GM23338 (cell line): ENCODE measurements at regions not wholly inside any gene's neighbourhood (a gene's known extent, or its start where the extent isn't known, plus 50 kb on each side); places are given as distances from the start of the nearest gene placed in this dataset.

ENCODE experiments used
- ATAC-seq: fragments of 200-7000 bp; cut with Tn5 transposase; 3 replicates; pipeline ENCODE4 v1.9.1; 2020
- DNase-seq: peaks from one replicate; pipeline ENCODE4 v3.0.0-alpha.2; 2015; ENCODE audit warnings: low spot score
- H2AFZ ChIP-seq: fragments of 200-600 bp; sonication (generic); 2 replicates; pipeline ENCODE4 v1.8.0; 2016; ENCODE audit warnings: antibody characterized with exemption, mild to moderate bottlenecking, moderate library complexity
- H3F3A ChIP-seq: fragments of 200-600 bp; sonication (generic); replicated peaks from 2 replicates; pipeline ENCODE4 v1.8.0; 2017; ENCODE audit warnings: antibody characterized with exemption, mixed run types, low read depth
- H3K27ac ChIP-seq: fragments of 200-600 bp; sonication (generic); 2 replicates; pipeline ENCODE4 v1.6.1; 2016; ENCODE audit warnings: low read depth
- H3K27me3 ChIP-seq: fragments of 200-600 bp; sonication (generic); 2 replicates; pipeline ENCODE4 v1.8.0; 2016; ENCODE audit warnings: mild to moderate bottlenecking, mixed run types, moderate library complexity; ENCODE audit not compliant: insufficient read depth
- H3K36me3 ChIP-seq: fragments of 200-600 bp; sonication (generic); 2 replicates; pipeline ENCODE4 v1.8.0; 2016; ENCODE audit warnings: mild to moderate bottlenecking; ENCODE audit not compliant: insufficient read depth
- H3K4me1 ChIP-seq: fragments of 200-600 bp; sonication (generic); 2 replicates; pipeline ENCODE4 v1.8.0; 2016; ENCODE audit warnings: mild to moderate bottlenecking, moderate library complexity; ENCODE audit not compliant: insufficient read depth
- H3K4me2 ChIP-seq: fragments of 200-600 bp; sonication (generic); 2 replicates; pipeline ENCODE4 v1.7.1; 2017; ENCODE audit warnings: mixed run types
- H3K4me3 ChIP-seq: fragments of 200-600 bp; sonication (generic); 2 replicates; pipeline ENCODE4 v1.6.1; 2016; ENCODE audit warnings: mixed run types
- H3K79me2 ChIP-seq: fragments of 200-600 bp; sonication (generic); replicated peaks from 2 replicates; pipeline ENCODE4 v1.8.0; 2017; ENCODE audit warnings: mild to moderate bottlenecking; ENCODE audit not compliant: insufficient read depth
- H3K9me2 ChIP-seq: fragments of 200-600 bp; sonication (generic); 2 replicates; pipeline ENCODE4 v1.8.0; 2017; ENCODE audit not compliant: insufficient read depth
- H4K20me1 ChIP-seq: fragments of 200-600 bp; sonication (generic); replicated peaks from 2 replicates; pipeline ENCODE4 v1.8.0; 2017; ENCODE audit warnings: mild to moderate bottlenecking; ENCODE audit not compliant: insufficient read depth
- H3K27ac Mint-ChIP-seq: 2 replicates; pipeline ENCODE4 v1.8.0; 2020; ENCODE audit warnings: inconsistent platforms, mild to moderate bottlenecking, moderate library complexity, mixed read lengths
- H3K27me3 Mint-ChIP-seq: 3 replicates; pipeline ENCODE4 v1.8.0; 2022; ENCODE audit warnings: low read depth, mild to moderate bottlenecking, moderate library complexity, mixed read lengths, inconsistent platforms; ENCODE audit not compliant: insufficient read depth, poor library complexity
- H3K36me3 Mint-ChIP-seq: 3 replicates; pipeline ENCODE4 v1.8.0; 2021; ENCODE audit warnings: low read depth, mild to moderate bottlenecking, inconsistent platforms, moderate library complexity, mixed read lengths
- H3K4me1 Mint-ChIP-seq: 3 replicates; pipeline ENCODE4 v1.8.0; 2020; ENCODE audit warnings: mild to moderate bottlenecking, inconsistent platforms, mixed read lengths
- H3K4me3 Mint-ChIP-seq: 3 replicates; pipeline ENCODE4 v1.8.0; 2021; ENCODE audit warnings: moderate library complexity, mild to moderate bottlenecking, inconsistent platforms, mixed read lengths
- H3K9me3 Mint-ChIP-seq: 3 replicates; pipeline ENCODE4 v1.8.0; 2020; ENCODE audit warnings: moderate library complexity, mild to moderate bottlenecking, inconsistent platforms, mixed read lengths
- CREB1 ChIP-seq: fragments of 250-450 bp; sonication (Bioruptor Pico); IDR thresholded peaks from 2 replicates; pipeline ENCODE4 v1.5.0; 2020; ENCODE audit warnings: low read depth, mild to moderate bottlenecking, moderate library complexity
- CTCF ChIP-seq, 2 experiments: fragments of 200-600 bp in 1 of 2; sonication (generic) in 1 of 2; conservative IDR thresholded peaks; 2 replicates each; pipeline versions ENCODE4 v1.5.1 to v1.6.1; 2016 to 2017; ENCODE audit warnings: antibody characterized with exemption in 2 of 2, low read depth in 2 of 2, mild to moderate bottlenecking in 2 of 2, moderate library complexity in 1 of 2
- EZH2 ChIP-seq: fragments of 200-600 bp; sonication (generic); IDR thresholded peaks from one replicate; pipeline ENCODE4 v1.8.0; 2017; ENCODE audit warnings: antibody characterized with exemption, mild to moderate bottlenecking, low read depth; ENCODE audit not compliant: unreplicated experiment
- EZH2phosphoT487 ChIP-seq: fragments of 200-600 bp; sonication (generic); IDR thresholded peaks from one replicate; pipeline ENCODE4 v1.8.1; 2018; ENCODE audit warnings: antibody characterized with exemption; ENCODE audit not compliant: unreplicated experiment
- JUNB ChIP-seq: IDR thresholded peaks from one replicate; pipeline ENCODE4 v1.6.1; 2016; ENCODE audit warnings: antibody characterized with exemption; ENCODE audit not compliant: unreplicated experiment
- POLR2AphosphoS5 ChIP-seq: IDR thresholded peaks from 2 replicates; pipeline ENCODE4 v1.6.1; 2016; ENCODE audit warnings: antibody characterized with exemption, low read depth
- REST ChIP-seq: IDR thresholded peaks from one replicate; pipeline ENCODE4 v1.6.1; 2018; ENCODE audit warnings: antibody characterized with exemption; ENCODE audit not compliant: unreplicated experiment
- STAT1 ChIP-seq: IDR thresholded peaks from one replicate; pipeline ENCODE4 v1.6.1; 2016; ENCODE audit warnings: antibody characterized with exemption; ENCODE audit not compliant: unreplicated experiment
- ZNF331 ChIP-seq: fragments of 250-450 bp; sonication (Bioruptor Pico); IDR thresholded peaks from 2 replicates; pipeline ENCODE4 v1.5.0; 2020; ENCODE audit warnings: low read depth, mild to moderate bottlenecking, moderate library complexity
- TF ChIP-seq, protein P1 (sequence below): IDR thresholded peaks from 2 replicates; pipeline ENCODE4 v1.6.1; 2016; ENCODE audit warnings: antibody characterized with exemption

- Mint-ChIP-seq H3K4me1 (no peaks in the 10 kb centered on the region), H3K27ac (no peak overlapping the region), H3K36me3 (no peaks in the 10 kb centered on the region), H3K9me3 (no peaks in the 10 kb centered on the region), H3K27me3 (no peaks in the 10 kb centered on the region), H3K4me3 (no peak overlapping the region)
- no peak for TF ChIP-seq CREB1
- TF ChIP-seq CTCF (conservative IDR thresholded peaks at IDR 0.05; ENCODE audit: low read depth in 2 of 2): no peak
- Histone ChIP-seq H3K4me1 (no peaks in the 10 kb centered on the region), H3K4me3 (no peak overlapping the region), H3K36me3 (no peaks in the 10 kb centered on the region), H3K4me2 (no peak overlapping the region), H3K9me2 (0 out of 2 replicates have a peak, but pooled peaks cover 4% of the 10 kb centered on the region), H4K20me1 (no peaks in the 10 kb centered on the region), H3K27me3 (no peaks in the 10 kb centered on the region), H2AFZ (no peak overlapping the region; the same call in 1 of the 2 replicates), H3F3A (no peaks in the 10 kb centered on the region), H3K79me2 (no peaks in the 10 kb centered on the region), H3K27ac (no peak overlapping the region)
- no peak for DNase-seq
- ATAC-seq: no peak
Measured at GRCh38 chr4:158384414-158384813, 137.3 kb upstream of the RXFP1 start.

DNA sequence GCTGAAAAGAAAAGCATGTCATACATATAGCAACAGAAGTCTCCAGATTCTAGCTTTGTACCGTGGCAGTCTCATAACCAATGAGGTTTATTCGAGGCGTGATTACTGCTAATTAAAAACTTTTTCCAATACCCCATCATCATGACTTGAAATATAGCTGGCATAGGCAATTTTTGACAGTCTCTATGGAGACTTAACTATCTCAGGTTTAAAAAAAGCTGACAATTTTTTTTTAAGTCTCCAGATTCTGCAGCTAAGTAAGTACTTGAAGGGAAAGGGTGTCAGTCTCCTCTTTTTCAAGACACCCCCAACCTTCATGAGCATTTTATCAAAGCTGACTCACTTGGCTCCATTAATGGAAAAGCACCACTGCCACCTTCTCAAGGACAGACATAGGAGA is 126.3 kb upstream of the RXFP1 start:
- H3K27me3 ChIP-seq: no peaks in the 10 kb centered on the region
- ATAC-seq: no peak
- no peaks in the 10 kb centered on the region for H3K36me3 Mint-ChIP-seq
- H3K4me3 ChIP-seq: no peak overlapping the region
- H4K20me1 ChIP-seq: no peaks in the 10 kb centered on the region
- no peaks in the 10 kb centered on the region for H3K4me1 Mint-ChIP-seq
- H3F3A ChIP-seq: no peaks in the 10 kb centered on the region
- no peak overlapping the region for H3K4me3 Mint-ChIP-seq
- H3K9me2 ChIP-seq: peaks cover 4% of the 10 kb centered on the region; the same call in 1 of the 2 replicates
- no peak overlapping the region for H3K27ac ChIP-seq
- no peaks in the 10 kb centered on the region for H3K9me3 Mint-ChIP-seq
- H3K4me2 ChIP-seq: no peak overlapping the region
- H2AFZ ChIP-seq: no peak overlapping the region
- no peaks in the 10 kb centered on the region for H3K27me3 Mint-ChIP-seq
- no peaks in the 10 kb centered on the region for H3K79me2 ChIP-seq
- H3K36me3 ChIP-seq: no peaks in the 10 kb centered on the region
- no peak overlapping the region for H3K27ac Mint-ChIP-seq
- H3K4me1 ChIP-seq: no peaks in the 10 kb centered on the region
- DNase-seq: no peak
- TF ChIP-seq JUNB: no peak
- no peak for TF ChIP-seq ZNF331 (CRISPR knock-in tag)
- TF ChIP-seq POLR2AphosphoS5: no peak
- no peak for TF ChIP-seq EZH2phosphoT487
- no peak for TF ChIP-seq STAT1
- TF ChIP-seq REST: no peak
- no peak for TF ChIP-seq EZH2
- TF ChIP-seq, protein P1, sequence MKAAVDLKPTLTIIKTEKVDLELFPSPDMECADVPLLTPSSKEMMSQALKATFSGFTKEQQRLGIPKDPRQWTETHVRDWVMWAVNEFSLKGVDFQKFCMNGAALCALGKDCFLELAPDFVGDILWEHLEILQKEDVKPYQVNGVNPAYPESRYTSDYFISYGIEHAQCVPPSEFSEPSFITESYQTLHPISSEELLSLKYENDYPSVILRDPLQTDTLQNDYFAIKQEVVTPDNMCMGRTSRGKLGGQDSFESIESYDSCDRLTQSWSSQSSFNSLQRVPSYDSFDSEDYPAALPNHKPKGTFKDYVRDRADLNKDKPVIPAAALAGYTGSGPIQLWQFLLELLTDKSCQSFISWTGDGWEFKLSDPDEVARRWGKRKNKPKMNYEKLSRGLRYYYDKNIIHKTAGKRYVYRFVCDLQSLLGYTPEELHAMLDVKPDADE: no peak
- TF ChIP-seq CREB1: no peak
